Body of pancreas (tissue), 4 donors: ENCODE measurements at regions not wholly inside any gene's neighbourhood (a gene's known extent, or its start where the extent isn't known, plus 50 kb on each side); places are given as distances from the start of the nearest gene placed in this dataset.

Experiments
- CTCF ChIP-seq, 7 experiments: fragments of 450-650 bp in 4 of 7; fragments of 200-600 bp in 3 of 7; sonication (generic) in 3 of 7; IDR thresholded peaks; one replicate each; pipeline ENCODE4 v1.5.1; 2016 to 2019; ENCODE audit warnings: antibody characterized with exemption in 7 of 7
- POLR2A ChIP-seq, 3 donors: fragments of 450-650 bp; IDR thresholded peaks; one replicate each; pipeline ENCODE4 v1.6.1; 2016; ENCODE audit warnings: antibody characterized with exemption in 3 of 3, mild to moderate bottlenecking in 2 of 3

- no peak for TF ChIP-seq CTCF (IDR thresholded peaks at IDR 0.05)
- no peak for TF ChIP-seq POLR2A (IDR thresholded peaks at IDR 0.05)
Measured at GRCh38 chr3:86381247-86381646, 609.7 kb downstream of the VGLL3 start.
